HG03097 (cell line): ENCODE measurements at regions not wholly inside any gene's neighbourhood (a gene's known extent, or its start where the extent isn't known, plus 50 kb on each side); places are given as distances from the start of the nearest gene placed in this dataset.

Source experiments
- ATAC-seq: cut with Tn5 transposase; IDR thresholded peaks from one replicate; pipeline ENCODE4 v1.9.1; 2021; ENCODE audit not compliant: unreplicated experiment, low FRiP score

DNA sequence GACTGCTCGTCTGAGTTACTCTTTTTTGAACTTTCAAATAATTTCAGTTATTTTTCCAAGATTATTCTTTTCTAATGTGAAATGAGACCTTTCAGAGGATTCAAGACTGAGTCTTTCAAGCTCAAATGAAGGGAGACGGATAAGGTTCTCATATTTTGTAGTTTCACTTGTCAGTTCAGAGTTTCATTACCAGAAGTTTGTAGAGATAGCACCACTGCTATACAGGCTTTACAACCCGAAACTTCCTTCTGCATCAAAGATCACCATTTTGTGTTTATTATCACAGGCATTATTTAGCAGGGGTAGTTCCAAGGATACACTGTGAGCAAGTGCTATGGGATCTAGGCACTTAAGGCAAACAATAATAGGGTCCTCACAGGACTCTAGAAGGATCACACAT, 74.7 kb upstream of the EPHA7 start:
- no peak for ATAC-seq

DNA sequence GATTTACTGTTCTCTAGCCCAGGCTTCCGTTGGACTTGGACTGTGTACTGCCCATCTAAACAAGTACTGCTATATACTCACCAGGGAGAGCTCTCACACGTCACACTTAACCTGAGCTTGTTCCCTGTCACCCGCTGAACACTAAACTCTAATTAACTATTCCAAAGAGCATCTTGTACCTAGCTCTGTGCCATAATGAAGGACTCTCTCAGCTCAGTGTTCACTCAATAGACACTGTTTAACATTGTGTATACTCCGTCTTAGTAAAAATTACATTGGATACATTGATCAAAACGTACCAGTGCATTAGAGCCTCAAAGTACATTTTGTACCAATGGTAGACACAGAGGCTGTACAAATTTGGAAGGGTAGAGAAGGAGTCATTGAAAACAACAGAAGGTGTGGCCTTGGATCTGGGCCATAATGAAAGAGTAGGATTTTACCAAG, 55.4 kb upstream of the EPHA7 start:
- no peak for ATAC-seq

- no peak for ATAC-seq
Observed at GRCh38 chr6:93471281-93471680, 51.9 kb upstream of the EPHA7 start.
